ENCODE measurements at regions not wholly inside any gene's neighbourhood (a gene's known extent, or its start where the extent isn't known, plus 50 kb on each side); places are given as distances from the start of the nearest gene placed in this dataset.

- Histone ChIP-seq H3K36me3 (ENCODE audit: control insufficient read depth in 4 of 4, insufficient read depth in 4 of 4, low read length in 3 of 4) (no peaks in the 10 kb centered on the region), H3K9me3 (ENCODE audit: control extremely low read depth in 1 of 5, control insufficient read depth in 4 of 5, insufficient read depth in 2 of 5, low read depth in 1 of 5, low read length in 4 of 5) (no peaks in the 10 kb centered on the region), H3K4me1 (ENCODE audit: control extremely low read depth in 1 of 4, control insufficient read depth in 4 of 4, insufficient read depth in 4 of 4, low read length in 3 of 4) (no peaks in the 10 kb centered on the region), H3K27ac (ENCODE audit: insufficient read depth in 1 of 2, low read depth in 1 of 2, low read length in 2 of 2, poor library complexity in 1 of 2, severe bottlenecking in 2 of 2) (no peak overlapping the region), H3K4me3 (ENCODE audit: control insufficient read depth in 1 of 7, extremely low read depth in 1 of 7, insufficient read depth in 4 of 7, low read depth in 2 of 7, low read length in 6 of 7) (no peak overlapping the region), H3K27me3 (replicated peaks in 2 of 5; ENCODE audit: control insufficient read depth in 4 of 5, insufficient read depth in 5 of 5, low read length in 4 of 5) (peaks cover 0 to 6% (median 2%) of the 10 kb centered on the region in 5 experiments)
- ChIA-PET CTCF (interaction anchor here (1.2 kb wide), 1 partner anchor 171 kb away, joined by 3 read pairs; no protein-coding TSS in a partner anchor), POLR2A (no interaction called here)
- WGBS (ENCODE audit: insufficient coverage) = 96% methylated on average over 9 of the region's 9 CpGs
- no peak for DNase-seq
These were observed 50.4 kb upstream of the CACUL1 start for GRCh38 chr10:118805146-118805545.

GRCh38 chr10:118807512-118808305 lies 52.9 kb upstream of the CACUL1 start:
- ChIA-PET POLR2A (no interaction called here), CTCF (no interaction called here)
- H3K36me3 ChIP-seq (ENCODE audit: control insufficient read depth in 4 of 4, insufficient read depth in 4 of 4, low read length in 3 of 4) = no peaks in the 10 kb centered on the region
- no peaks in the 10 kb centered on the region for H3K9me3 ChIP-seq (ENCODE audit: control extremely low read depth in 1 of 5, control insufficient read depth in 4 of 5, insufficient read depth in 2 of 5, low read depth in 1 of 5, low read length in 4 of 5)
- H3K4me1 ChIP-seq (ENCODE audit: control extremely low read depth in 1 of 4, control insufficient read depth in 4 of 4, insufficient read depth in 4 of 4, low read length in 3 of 4) = no peaks in the 10 kb centered on the region
- no peak overlapping the region for H3K4me3 ChIP-seq (ENCODE audit: control insufficient read depth in 1 of 7, extremely low read depth in 1 of 7, insufficient read depth in 4 of 7, low read depth in 2 of 7, low read length in 6 of 7)
- peaks cover 0 to 9% (median 2%) of the 10 kb centered on the region in 5 experiments for H3K27me3 ChIP-seq (replicated peaks in 2 of 5; ENCODE audit: control insufficient read depth in 4 of 5, insufficient read depth in 5 of 5, low read length in 4 of 5)
- 95% methylated on average over 13 of the region's 13 CpGs for WGBS (ENCODE audit: insufficient coverage)
- no peak overlapping the region for H3K27ac ChIP-seq (ENCODE audit: insufficient read depth in 1 of 2, low read depth in 1 of 2, low read length in 2 of 2, poor library complexity in 1 of 2, severe bottlenecking in 2 of 2)
- no peak for DNase-seq

GRCh38 chr10:118808601-118809356 lies 54.0 kb upstream of the CACUL1 start:
- H3K9me3 ChIP-seq (ENCODE audit: control extremely low read depth in 1 of 5, control insufficient read depth in 4 of 5, insufficient read depth in 2 of 5, low read depth in 1 of 5, low read length in 4 of 5) = no peaks in the 10 kb centered on the region
- no peaks in the 10 kb centered on the region for H3K36me3 ChIP-seq (ENCODE audit: control insufficient read depth in 4 of 4, insufficient read depth in 4 of 4, low read length in 3 of 4)
- H3K27me3 ChIP-seq (replicated peaks in 2 of 5; ENCODE audit: control insufficient read depth in 4 of 5, insufficient read depth in 5 of 5, low read length in 4 of 5) = peaks cover 0 to 9% (median 2%) of the 10 kb centered on the region in 5 experiments
- H3K4me1 ChIP-seq (ENCODE audit: control extremely low read depth in 1 of 4, control insufficient read depth in 4 of 4, insufficient read depth in 4 of 4, low read length in 3 of 4) = no peaks in the 10 kb centered on the region
- POLR2A ChIA-PET = no interaction called here
- no peak overlapping the region for H3K4me3 ChIP-seq (ENCODE audit: control insufficient read depth in 1 of 7, extremely low read depth in 1 of 7, insufficient read depth in 4 of 7, low read depth in 2 of 7, low read length in 6 of 7)
- DNase-seq = no peak
- no peak overlapping the region for H3K27ac ChIP-seq (ENCODE audit: insufficient read depth in 1 of 2, low read depth in 1 of 2, low read length in 2 of 2, poor library complexity in 1 of 2, severe bottlenecking in 2 of 2)
- 93% methylated on average over 20 of the region's 21 CpGs for WGBS (ENCODE audit: insufficient coverage)
- CTCF ChIA-PET = interaction anchor here (2.3 kb wide), 1 partner anchor 11 kb away, joined by 7 read pairs; no protein-coding TSS in a partner anchor

- 85% methylated on average over 18 of the region's 20 CpGs for WGBS (ENCODE audit: insufficient coverage)
- no peak overlapping the region for H3K27ac ChIP-seq (ENCODE audit: insufficient read depth in 1 of 2, low read depth in 1 of 2, low read length in 2 of 2, poor library complexity in 1 of 2, severe bottlenecking in 2 of 2)
- POLR2A ChIA-PET = no interaction called here
- H3K27me3 ChIP-seq (replicated peaks in 2 of 5; ENCODE audit: control insufficient read depth in 4 of 5, insufficient read depth in 5 of 5, low read length in 4 of 5) = peaks cover 0 to 6% (median 2%) of the 10 kb centered on the region in 5 experiments
- DNase-seq = no peak
- H3K36me3 ChIP-seq (ENCODE audit: control insufficient read depth in 4 of 4, insufficient read depth in 4 of 4, low read length in 3 of 4) = no peaks in the 10 kb centered on the region
- CTCF ChIA-PET = interaction anchor here (2.3 kb wide), 1 partner anchor 12 kb away, joined by 7 read pairs; no protein-coding TSS in a partner anchor
- H3K9me3 ChIP-seq (ENCODE audit: control extremely low read depth in 1 of 5, control insufficient read depth in 4 of 5, insufficient read depth in 2 of 5, low read depth in 1 of 5, low read length in 4 of 5) = no peaks in the 10 kb centered on the region
- H3K4me3 ChIP-seq (ENCODE audit: control insufficient read depth in 1 of 7, extremely low read depth in 1 of 7, insufficient read depth in 4 of 7, low read depth in 2 of 7, low read length in 6 of 7) = no peak overlapping the region
- no peaks in the 10 kb centered on the region for H3K4me1 ChIP-seq (ENCODE audit: control extremely low read depth in 1 of 4, control insufficient read depth in 4 of 4, insufficient read depth in 4 of 4, low read length in 3 of 4)
These were observed 54.8 kb upstream of the CACUL1 start for GRCh38 chr10:118809357-118810220.

- no peaks in the 10 kb centered on the region for H3K9me3 ChIP-seq (ENCODE audit: control extremely low read depth in 1 of 5, control insufficient read depth in 4 of 5, insufficient read depth in 2 of 5, low read depth in 1 of 5, low read length in 4 of 5)
- ChIA-PET CTCF (interaction anchor here (2.3 kb wide), 1 partner anchor 13 kb away, joined by 7 read pairs; no protein-coding TSS in a partner anchor), POLR2A (no interaction called here)
- 67% methylated on average over 3 of the region's 5 CpGs for WGBS (ENCODE audit: insufficient coverage)
- no peaks in the 10 kb centered on the region for H3K4me1 ChIP-seq (ENCODE audit: control extremely low read depth in 1 of 4, control insufficient read depth in 4 of 4, insufficient read depth in 4 of 4, low read length in 3 of 4)
- DNase-seq = no peak
- H3K27me3 ChIP-seq (replicated peaks in 2 of 5; ENCODE audit: control insufficient read depth in 4 of 5, insufficient read depth in 5 of 5, low read length in 4 of 5) = peaks cover 0 to 16% (median 2%) of the 10 kb centered on the region in 5 experiments
- H3K4me3 ChIP-seq (ENCODE audit: control insufficient read depth in 1 of 7, extremely low read depth in 1 of 7, insufficient read depth in 4 of 7, low read depth in 2 of 7, low read length in 6 of 7) = no peak overlapping the region
- no peak overlapping the region for H3K27ac ChIP-seq (ENCODE audit: insufficient read depth in 1 of 2, low read depth in 1 of 2, low read length in 2 of 2, poor library complexity in 1 of 2, severe bottlenecking in 2 of 2)
- no peaks in the 10 kb centered on the region for H3K36me3 ChIP-seq (ENCODE audit: control insufficient read depth in 4 of 4, insufficient read depth in 4 of 4, low read length in 3 of 4)
These were observed 56.2 kb upstream of the CACUL1 start for GRCh38 chr10:118810796-118811505.

- Histone ChIP-seq H3K36me3 (ENCODE audit: control insufficient read depth in 4 of 4, insufficient read depth in 4 of 4, low read length in 3 of 4) (no peaks in the 10 kb centered on the region), H3K4me3 (ENCODE audit: control insufficient read depth in 1 of 7, extremely low read depth in 1 of 7, insufficient read depth in 4 of 7, low read depth in 2 of 7, low read length in 6 of 7) (no peak overlapping the region), H3K27ac (ENCODE audit: insufficient read depth in 1 of 2, low read depth in 1 of 2, low read length in 2 of 2, poor library complexity in 1 of 2, severe bottlenecking in 2 of 2) (no peak overlapping the region), H3K27me3 (replicated peaks in 2 of 5; ENCODE audit: control insufficient read depth in 4 of 5, insufficient read depth in 5 of 5, low read length in 4 of 5) (peaks cover 0 to 16% (median 2%) of the 10 kb centered on the region in 5 experiments), H3K9me3 (ENCODE audit: control extremely low read depth in 1 of 5, control insufficient read depth in 4 of 5, insufficient read depth in 2 of 5, low read depth in 1 of 5, low read length in 4 of 5) (no peaks in the 10 kb centered on the region), H3K4me1 (ENCODE audit: control extremely low read depth in 1 of 4, control insufficient read depth in 4 of 4, insufficient read depth in 4 of 4, low read length in 3 of 4) (no peaks in the 10 kb centered on the region)
- WGBS (ENCODE audit: insufficient coverage) = 83% methylated on average over 12 of the region's 13 CpGs
- ChIA-PET POLR2A (no interaction called here), CTCF (no interaction called here)
- no peak for DNase-seq
These were observed 57.1 kb upstream of the CACUL1 start for GRCh38 chr10:118811675-118812392.

Measured in common myeloid progenitor, CD34-positive (primary cell).